SIG-M5 treated with dmso at 0.1 percent for 504 hours (cell line): ENCODE measurements at regions not wholly inside any gene's neighbourhood (a gene's known extent, or its start where the extent isn't known, plus 50 kb on each side); places are given as distances from the start of the nearest gene placed in this dataset.

Experiments
- DNase-seq: peaks from one replicate; lab custom pipeline; 2025; ENCODE audit not compliant: unreplicated experiment; lab: John Stamatoyannopoulos, UW

GRCh38 chr17:79457376-79457775 is 153.5 kb downstream of the RBFOX3 start:
- DNase-seq, result no peak

DNA sequence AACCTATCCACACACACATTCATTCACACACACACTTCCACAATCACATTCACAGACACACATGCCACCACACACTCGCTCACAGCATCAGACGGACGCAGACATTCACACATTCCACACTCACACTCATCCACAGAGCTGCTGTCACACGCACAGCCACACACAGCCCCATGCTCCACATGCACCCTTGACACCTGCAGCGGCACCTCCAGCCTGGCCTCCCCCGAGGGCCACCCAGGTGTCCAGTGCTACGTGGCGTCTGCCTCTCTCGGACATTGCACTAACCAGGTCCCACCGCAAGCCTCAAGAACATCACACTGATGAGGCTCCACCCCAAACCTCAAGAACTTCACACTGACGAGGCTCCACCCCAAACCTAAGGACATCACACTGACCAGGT is 155.2 kb downstream of the RBFOX3 start:
- no peak for DNase-seq

DNA sequence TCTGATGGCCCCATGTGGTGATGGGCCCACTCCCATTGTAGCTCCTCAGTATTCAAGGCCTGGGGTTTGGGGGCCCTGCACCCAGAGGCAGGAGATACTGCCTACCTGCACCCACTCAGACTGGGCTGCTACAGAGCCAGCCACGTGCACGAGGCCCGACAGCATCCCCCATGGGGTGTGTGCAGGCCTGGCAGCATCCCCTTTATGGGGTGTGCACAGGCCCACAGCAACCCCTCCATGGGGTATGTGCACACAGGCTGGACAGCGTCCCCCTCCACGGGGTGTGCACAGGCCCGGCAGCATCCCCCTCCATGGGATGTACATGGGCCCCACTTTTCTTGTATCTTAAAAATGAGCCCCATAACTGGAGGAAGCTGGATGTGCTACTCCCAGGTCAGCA is 156.0 kb downstream of the RBFOX3 start:
- DNase-seq, result no peak

DNA sequence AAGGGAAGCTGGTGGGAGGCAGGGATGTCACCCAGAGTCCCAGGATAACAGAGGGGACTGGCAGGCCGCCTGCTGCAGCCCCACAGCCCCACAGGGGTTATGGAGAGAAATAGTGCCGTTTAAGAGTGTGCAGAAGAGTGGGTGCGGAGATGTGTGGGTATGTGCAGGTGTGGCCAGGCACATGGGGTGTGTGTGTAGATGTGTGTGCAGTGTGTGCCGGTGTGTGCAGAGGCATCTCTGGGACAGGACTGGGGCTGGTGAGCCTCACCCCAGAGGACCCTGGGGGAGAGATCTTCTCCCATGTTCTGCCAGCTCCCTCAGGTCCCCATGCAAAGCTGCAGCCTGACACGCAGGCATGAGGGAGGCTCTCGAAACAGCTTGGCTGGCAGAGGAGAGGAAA is 157.4 kb downstream of the RBFOX3 start:
- no peak for DNase-seq

DNA sequence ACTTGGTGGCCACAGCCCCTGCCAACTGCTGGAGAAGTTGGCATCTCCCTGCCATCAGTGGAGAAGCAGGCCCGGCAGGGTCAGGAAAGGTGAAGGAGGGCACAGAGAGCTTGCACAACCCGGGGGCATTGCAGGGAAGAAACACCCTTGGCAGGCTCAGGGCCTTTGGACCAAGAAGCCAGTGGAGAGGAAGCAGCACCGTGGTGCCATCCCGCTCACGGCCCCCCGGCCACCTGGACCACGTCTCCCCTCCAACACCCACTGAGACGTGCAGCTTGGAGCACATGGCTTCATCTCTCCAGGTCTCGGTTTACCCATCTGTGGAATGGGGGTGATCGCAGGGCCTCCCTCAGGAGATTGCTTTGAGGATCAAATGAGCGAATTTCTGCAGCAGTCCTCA is 158.1 kb downstream of the RBFOX3 start:
- DNase-seq, result no peak

DNA sequence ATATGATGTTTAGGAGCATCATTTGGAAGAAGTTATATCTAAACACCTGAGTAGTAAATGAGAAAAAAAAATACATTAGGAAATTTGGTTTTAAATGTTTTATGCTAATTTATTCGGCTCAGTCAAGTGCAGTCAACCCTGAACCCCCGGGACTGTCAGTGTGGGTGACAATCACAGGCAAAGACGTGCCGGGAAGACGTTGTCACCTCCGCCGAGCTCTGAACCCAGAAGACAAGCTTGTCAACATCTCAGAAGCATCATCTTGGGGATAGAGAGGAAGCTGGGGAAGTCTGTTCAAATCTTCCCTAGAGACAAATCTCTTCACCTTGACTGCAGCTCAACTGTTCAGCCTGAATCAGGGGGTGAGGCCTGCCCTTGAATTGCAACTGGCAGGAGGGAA is 159.7 kb downstream of the RBFOX3 start:
- no peak for DNase-seq

GRCh38 chr17:79446399-79447009 is 164.3 kb downstream of the RBFOX3 start:
- DNase-seq, result no peak

- no peak for DNase-seq
Measured at GRCh38 chr17:79444198-79444597, 166.7 kb downstream of the RBFOX3 start.

DNA sequence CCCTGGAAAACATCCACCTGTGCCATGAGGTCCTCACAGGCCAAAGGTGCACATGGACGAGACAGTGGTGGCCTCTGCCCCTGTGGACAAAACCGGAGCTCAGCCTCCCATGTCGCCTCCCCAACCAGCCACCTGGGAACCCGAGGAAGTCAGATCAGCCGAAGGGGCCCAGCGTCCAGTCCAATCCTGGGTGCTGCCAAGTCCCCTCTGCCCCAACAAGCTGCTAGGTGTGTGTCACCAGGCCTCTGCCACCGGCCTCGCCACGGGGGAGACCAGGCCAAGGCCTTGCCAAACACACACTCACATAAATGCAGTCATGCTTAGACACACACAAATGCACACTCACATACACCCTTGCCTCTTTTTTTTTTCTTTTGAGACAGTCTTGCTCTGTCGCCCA is 167.8 kb downstream of the RBFOX3 start:
- no peak for DNase-seq

GRCh38 chr17:79441356-79442160 is 169.3 kb downstream of the RBFOX3 start:
- DNase-seq, result no peak

DNA sequence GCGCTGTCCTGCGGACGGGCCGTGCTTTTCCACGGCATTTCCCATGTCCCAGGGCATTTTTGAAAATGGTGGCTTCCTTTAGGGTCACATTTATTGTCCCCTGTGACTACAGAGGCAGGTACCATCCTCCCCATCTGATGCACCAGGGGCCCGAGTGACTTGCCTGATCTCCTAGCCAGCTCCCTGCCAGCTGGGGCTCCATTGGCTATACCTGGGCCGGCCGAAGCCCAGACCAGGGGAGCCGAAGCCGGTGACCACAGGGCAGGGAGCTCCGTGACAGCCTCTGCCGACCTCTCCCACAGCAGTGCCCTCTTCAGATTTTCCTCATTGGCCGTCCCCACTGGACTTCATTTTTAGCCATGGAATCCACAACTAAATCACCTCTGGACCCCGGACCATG is 170.6 kb downstream of the RBFOX3 start:
- DNase-seq, result no peak

- no peak for DNase-seq
Measured at GRCh38 chr17:79439493-79439892, 171.4 kb downstream of the RBFOX3 start.

- no peak for DNase-seq
Measured at GRCh38 chr17:79438546-79439334, 172.1 kb downstream of the RBFOX3 start.

DNA sequence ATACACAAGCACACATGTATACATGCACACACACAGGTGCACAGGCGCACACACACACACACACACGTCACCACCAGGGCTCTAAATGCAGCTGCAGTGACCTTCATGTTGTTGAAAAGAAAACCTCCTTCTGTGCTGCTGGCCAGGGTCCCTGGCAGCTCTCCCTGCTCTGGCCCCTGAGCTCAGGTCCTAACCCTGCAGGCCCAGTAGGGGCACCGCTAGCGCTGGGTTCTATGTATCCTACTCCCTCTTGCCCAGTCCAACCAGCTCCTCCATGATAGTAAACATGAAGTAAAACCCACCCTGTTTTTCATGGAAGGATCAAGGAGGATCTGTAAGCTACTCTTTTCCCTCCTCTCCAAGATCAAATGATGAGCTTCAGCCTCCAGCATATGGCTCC is 172.8 kb downstream of the RBFOX3 start:
- DNase-seq, result no peak

- no peak for DNase-seq
Measured at GRCh38 chr17:79437081-79437480, 173.8 kb downstream of the RBFOX3 start.

DNA sequence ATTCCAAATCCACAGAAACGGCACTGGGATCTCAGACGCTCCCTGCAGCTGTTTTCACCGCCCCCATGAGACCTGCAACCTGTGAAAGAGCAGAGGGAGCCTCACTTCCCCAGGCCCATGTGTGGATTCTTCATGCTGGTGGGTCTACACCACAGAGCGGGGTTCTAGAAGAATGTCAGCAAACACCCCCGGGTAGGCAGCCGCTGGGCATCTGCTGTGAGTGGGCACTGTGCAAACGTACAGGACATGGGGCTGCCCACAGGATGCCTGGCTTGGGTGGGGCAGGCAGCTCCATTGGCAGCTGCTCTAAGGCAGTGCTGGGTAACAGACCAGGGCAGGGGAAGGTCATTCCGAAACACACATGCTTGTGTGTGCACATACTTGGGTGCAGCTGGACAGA is 174.9 kb downstream of the RBFOX3 start:
- no peak for DNase-seq

DNA sequence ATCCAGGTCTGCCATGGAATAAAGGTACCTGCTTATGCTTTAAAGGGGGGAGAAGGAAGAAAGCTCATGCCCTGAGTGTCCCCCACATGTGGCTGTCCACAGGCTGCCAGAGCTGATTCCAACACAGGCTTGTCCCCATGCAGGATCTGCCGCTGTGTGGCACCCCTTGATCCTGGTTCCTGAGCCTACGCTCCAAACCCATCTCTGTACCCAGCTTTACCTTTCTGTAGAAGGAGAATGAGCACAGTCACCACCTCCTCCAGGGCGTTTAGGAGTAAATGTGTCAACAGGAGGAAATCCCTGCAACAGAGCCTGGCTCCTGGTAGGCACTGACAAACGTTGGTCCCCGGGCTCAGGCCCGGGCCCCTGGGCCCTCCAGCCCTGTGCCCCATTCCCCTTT is 175.6 kb downstream of the RBFOX3 start:
- DNase-seq, result no peak

GRCh38 chr17:79434215-79434614 is 176.6 kb downstream of the RBFOX3 start:
- DNase-seq, result no peak

GRCh38 chr17:79433379-79433778 is 177.5 kb downstream of the RBFOX3 start:
- no peak for DNase-seq

DNA sequence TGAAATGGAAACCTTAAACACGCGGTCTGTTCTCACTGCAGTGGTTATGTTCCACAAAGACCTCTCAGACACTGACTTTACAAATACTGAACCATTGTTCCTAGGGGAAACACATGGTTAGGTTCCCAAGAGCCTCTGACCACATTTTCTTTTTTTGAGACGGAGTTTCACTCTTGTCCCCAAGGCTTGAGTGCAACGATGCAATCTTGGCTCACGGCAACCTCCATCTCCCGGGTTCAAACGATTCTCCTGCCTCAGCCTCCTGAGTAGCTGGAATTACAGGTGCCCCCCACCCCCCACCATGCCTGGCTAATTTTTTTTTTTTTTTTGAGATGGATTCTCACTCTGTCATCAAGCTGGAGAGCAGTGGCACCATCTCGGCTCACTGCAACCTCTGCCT is 179.7 kb downstream of the RBFOX3 start:
- no peak for DNase-seq

DNA sequence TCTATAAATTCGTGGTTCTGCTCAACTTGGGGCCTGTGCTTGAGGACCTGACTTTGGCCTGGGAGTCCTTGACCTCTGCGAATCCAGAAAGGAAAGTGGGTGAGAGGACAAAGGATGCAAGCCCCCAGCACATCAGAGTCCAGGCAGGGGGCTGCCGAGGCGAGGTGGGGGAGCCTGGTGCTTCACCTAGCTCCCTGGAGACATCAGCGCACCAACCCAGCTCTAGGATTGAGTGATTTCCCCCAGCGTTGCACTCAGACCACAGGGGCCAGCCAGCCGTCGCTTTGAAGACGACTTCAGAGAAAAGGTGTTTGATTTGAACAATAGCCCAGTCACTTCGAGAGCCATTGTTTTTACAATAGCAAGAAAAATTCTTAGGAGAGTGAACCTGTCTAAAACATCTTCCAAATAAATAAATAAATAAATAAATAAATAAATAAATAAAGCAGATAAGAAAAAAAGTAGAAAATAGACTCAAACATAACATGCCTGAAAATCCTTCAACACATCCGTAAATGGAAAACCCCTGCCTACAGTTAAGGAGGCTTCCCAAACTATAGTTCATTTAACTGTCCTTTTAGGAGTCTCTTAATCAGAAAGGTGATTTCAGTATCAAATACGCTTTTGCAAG is 180.9 kb downstream of the RBFOX3 start:
- no peak for DNase-seq

DNA sequence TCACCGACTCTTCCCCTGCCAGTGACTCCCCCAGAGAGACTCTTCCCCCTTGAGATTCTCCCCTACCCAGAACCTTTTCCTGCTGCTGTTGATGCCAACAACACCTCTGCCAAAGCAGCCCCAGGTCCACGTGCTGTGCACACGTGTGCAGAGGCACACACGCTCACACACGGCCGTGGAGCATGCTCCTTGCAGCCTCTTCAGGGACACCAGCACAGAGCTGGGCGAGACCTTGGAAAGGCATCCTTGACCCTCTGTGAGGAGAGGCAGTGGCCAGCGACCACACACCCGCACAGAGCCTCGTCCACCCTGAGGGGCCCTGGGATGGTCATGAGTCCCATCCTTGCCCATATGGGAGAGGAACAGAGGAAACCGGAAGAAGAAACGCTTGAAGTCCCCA is 181.9 kb downstream of the RBFOX3 start:
- DNase-seq, result no peak
